Activated B cell treated with CpG ODN at 0.5 μM for 24 hours (primary cell): ENCODE measurements at regions not wholly inside any gene's neighbourhood (a gene's known extent, or its start where the extent isn't known, plus 50 kb on each side); places are given as distances from the start of the nearest gene placed in this dataset.
A peak's percentile ranks its signal among the peaks of the same experiment; 100 is the strongest.

Source experiments
- ATAC-seq: fragments of 200-7000 bp; cut with Tn5 transposase; one replicate; pipeline ENCODE4 v1.10.0; 2021; ENCODE audit warnings: low read depth, mild to moderate bottlenecking, moderate library complexity
- CTCF ChIA-PET: fragments of 350-600 bp; sonication (Branson Sonifier 250); formaldehyde crosslinking; loops from one replicate; lab custom pipeline; 2021; ENCODE audit warnings: antibody characterized with exemption; lab: Charles Lee
- POLR2A ChIA-PET: fragments of 350-600 bp; sonication (Branson Sonifier 250); formaldehyde crosslinking; loops from one replicate; lab custom pipeline; 2021; ENCODE audit warnings: antibody characterized with exemption; lab: Charles Lee
- DNase-seq: peaks from one replicate; pipeline ENCODE4 v3.0.0; 2022
- H3K27ac Mint-ChIP-seq: one replicate; pipeline ENCODE4 v1.8.0; 2020; ENCODE audit warnings: mixed read lengths
- H3K27me3 Mint-ChIP-seq: one replicate; pipeline ENCODE4 v1.8.0; 2021; ENCODE audit warnings: mixed read lengths
- H3K36me3 Mint-ChIP-seq: one replicate; pipeline ENCODE4 v1.8.0; 2021; ENCODE audit warnings: low read depth, mixed read lengths
- H3K4me1 Mint-ChIP-seq: one replicate; pipeline ENCODE4 v1.8.0; 2021; ENCODE audit warnings: mixed read lengths
- H3K4me3 Mint-ChIP-seq: one replicate; pipeline ENCODE4 v1.8.0; 2020; ENCODE audit warnings: mild to moderate bottlenecking, mixed read lengths
- H3K9me3 Mint-ChIP-seq: one replicate; pipeline ENCODE4 v1.8.0; 2020; ENCODE audit warnings: mixed read lengths
- intact Hi-C: fragments of 100-400 bp; cut with micrococcal nuclease; formaldehyde crosslinking; loops from one replicate; pipeline ENCODE4 v1.15.1; 2024
- TF ChIP-seq, protein P1 (sequence below): fragments of 200-600 bp; IDR thresholded peaks from one replicate; pipeline ENCODE4 v1.8.0; 2022; ENCODE audit warnings: antibody characterized with exemption, mild to moderate bottlenecking

DNA sequence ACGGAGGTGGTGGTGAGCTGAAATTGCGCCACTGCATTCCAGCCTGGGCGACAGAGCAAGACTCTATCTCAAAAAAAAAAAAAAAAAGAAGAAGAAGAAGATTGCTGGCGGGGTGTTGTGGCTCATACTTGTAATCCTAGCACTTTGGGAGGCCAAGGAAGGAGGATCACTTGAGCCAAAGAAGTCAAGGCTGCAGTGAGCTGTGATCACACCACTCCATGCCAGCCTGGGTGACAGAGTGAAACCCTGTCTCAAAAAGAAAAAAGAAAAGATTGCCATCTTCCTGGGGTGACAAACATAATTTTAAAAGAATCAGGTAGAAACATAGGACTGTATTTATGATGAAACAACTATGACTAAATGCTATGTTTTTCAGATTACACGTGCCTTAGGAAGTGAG lies 55.1 kb upstream of the EML4 start:
- ATAC-seq (no peak), DNase-seq (no peak)
- ChIA-PET POLR2A (interaction anchor here (1.0 kb wide), 1 partner anchor 8 kb away, joined by 4 read pairs; no protein-coding TSS in a partner anchor), CTCF (interaction anchor here (1.4 kb wide), 1 partner anchor 82 kb away, joined by 3 read pairs; no protein-coding TSS in a partner anchor)
- H3K4me1 Mint-ChIP-seq: peaks cover 59% of the 10 kb centered on the region
- no peak overlapping the region for H3K4me3 Mint-ChIP-seq
- no peaks in the 10 kb centered on the region for H3K27me3 Mint-ChIP-seq
- intact Hi-C loops: no loop called here
- TF ChIP-seq, protein P1, sequence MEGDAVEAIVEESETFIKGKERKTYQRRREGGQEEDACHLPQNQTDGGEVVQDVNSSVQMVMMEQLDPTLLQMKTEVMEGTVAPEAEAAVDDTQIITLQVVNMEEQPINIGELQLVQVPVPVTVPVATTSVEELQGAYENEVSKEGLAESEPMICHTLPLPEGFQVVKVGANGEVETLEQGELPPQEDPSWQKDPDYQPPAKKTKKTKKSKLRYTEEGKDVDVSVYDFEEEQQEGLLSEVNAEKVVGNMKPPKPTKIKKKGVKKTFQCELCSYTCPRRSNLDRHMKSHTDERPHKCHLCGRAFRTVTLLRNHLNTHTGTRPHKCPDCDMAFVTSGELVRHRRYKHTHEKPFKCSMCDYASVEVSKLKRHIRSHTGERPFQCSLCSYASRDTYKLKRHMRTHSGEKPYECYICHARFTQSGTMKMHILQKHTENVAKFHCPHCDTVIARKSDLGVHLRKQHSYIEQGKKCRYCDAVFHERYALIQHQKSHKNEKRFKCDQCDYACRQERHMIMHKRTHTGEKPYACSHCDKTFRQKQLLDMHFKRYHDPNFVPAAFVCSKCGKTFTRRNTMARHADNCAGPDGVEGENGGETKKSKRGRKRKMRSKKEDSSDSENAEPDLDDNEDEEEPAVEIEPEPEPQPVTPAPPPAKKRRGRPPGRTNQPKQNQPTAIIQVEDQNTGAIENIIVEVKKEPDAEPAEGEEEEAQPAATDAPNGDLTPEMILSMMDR: no peak
- H3K36me3 Mint-ChIP-seq: no peaks in the 10 kb centered on the region
- H3K27ac Mint-ChIP-seq: no peak overlapping the region
- H3K9me3 Mint-ChIP-seq: no peaks in the 10 kb centered on the region

DNA sequence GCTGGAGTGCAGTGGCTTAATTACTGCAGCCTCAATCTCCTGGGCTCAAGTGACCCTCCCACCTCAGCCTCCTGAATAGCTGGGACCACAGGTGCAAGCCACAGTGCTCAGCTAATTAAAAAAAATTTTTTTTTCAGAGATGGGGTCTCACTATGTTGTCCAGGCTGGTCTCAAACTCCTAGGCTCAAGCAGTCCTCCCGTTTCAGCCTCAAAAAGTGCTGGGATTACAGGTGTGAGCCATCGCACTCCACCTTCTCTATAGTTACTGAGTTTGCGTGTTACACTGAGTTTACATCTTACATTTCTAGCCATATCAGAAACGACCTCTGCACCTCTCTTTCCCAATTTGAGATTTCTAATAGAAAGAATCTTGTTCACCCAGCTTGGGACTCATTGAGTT lies 53.6 kb upstream of the EML4 start:
- H3K27ac Mint-ChIP-seq: no peak overlapping the region
- H3K36me3 Mint-ChIP-seq: no peaks in the 10 kb centered on the region
- ChIA-PET POLR2A (interaction anchor here (1.0 to 4.4 kb wide), 4 partner anchors 9 to 17 kb away, joined by 3 to 33 read pairs (median 4); no protein-coding TSS in a partner anchor), CTCF (interaction anchor here (1.4 kb wide), 1 partner anchor 13 kb away, joined by 4 read pairs; no protein-coding TSS in a partner anchor)
- no peak for ATAC-seq
- TF ChIP-seq, protein P1: no peak
- intact Hi-C loops: no loop called here
- no peak for DNase-seq
- no peak overlapping the region for H3K4me3 Mint-ChIP-seq
- H3K4me1 Mint-ChIP-seq: peaks cover 68% of the 10 kb centered on the region
- no peaks in the 10 kb centered on the region for H3K27me3 Mint-ChIP-seq
- H3K9me3 Mint-ChIP-seq: no peaks in the 10 kb centered on the region

DNA sequence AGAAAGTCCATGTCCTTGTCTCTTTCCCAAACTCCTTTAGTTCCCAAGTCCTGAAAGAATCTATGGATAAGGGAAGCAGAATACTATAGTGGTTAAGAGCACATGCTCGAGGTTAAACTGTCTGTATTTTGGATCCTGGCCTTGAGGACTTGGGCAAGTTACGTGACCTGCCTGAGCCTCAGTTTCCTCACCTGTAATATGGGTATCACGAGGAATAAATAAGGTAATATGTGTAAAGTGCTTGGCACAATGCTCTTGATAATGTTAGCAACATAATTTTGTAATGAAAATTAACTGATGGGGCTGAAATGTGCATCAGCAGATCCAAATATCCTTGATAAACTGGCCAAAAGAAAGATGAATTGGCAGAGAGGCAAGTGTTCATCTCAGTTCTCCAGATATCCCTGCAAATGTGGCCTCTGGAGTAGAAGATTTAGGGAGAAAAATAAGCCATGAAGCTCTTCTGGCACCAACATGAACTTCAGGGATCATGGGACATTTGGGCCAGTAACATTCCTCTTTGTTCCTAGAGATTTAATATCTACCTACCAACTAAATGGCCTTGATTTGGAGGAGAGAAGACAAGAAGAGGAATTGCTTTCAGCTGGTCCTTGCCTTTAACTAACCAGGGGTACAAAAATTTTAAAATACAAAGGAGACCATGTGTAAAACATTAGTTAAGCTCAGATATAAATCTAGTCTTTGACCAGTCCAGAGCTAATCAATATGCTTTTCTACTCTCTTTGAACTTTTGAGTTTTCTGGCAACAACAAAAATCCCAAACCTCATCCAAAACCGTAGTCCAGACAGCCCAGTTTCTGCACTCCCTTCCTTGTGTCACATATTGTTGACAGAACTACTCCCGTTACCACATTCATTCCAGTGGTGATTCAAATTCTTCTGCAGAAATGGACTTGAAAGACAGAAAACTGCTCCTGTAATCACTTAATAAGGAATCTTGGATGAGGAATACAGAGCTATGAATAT lies 52.7 kb upstream of the EML4 start:
- peaks cover 72% of the 10 kb centered on the region for H3K4me1 Mint-ChIP-seq

DNA sequence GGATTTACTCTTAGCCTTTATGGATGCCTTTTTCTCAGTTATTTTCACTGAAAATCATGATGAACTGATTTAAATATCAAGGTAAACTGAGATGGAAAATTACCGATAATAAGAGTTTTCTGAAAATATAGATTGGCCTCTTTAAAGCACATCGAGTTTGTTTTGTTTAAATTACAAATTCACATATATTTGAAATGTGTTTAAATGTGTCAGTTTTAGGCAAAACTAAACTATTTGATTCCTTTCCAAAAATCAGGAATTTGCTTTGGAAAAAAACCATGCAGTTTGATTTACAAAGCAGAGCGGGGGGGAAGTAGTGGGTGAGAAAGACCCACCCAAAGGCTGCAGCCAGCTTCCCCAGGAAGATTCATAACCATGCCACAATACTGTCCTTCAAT lies 52.0 kb upstream of the EML4 start:
- ChIA-PET CTCF (interaction anchor here (1.4 to 1.6 kb wide), 2 partner anchors 12 to 18 kb away, joined by 3 to 4 read pairs; no protein-coding TSS in a partner anchor), POLR2A (interaction anchor here (0.7 to 4.4 kb wide), 7 partner anchors 7 to 243 kb away, joined by 3 to 33 read pairs (median 14); no protein-coding TSS in a partner anchor)
- Mint-ChIP-seq H3K9me3 (no peaks in the 10 kb centered on the region), H3K27me3 (no peaks in the 10 kb centered on the region), H3K4me3 (no peak overlapping the region), H3K36me3 (no peaks in the 10 kb centered on the region), H3K4me1 (peaks cover 70% of the 10 kb centered on the region), H3K27ac (peak overlapping the region; percentile 69)
- TF ChIP-seq, protein P1: no peak
- DNase-seq: no peak
- no peak for ATAC-seq
- intact Hi-C loops: no loop called here

More for the DNA sequence above, 52.7 kb upstream of the EML4 start:
- ATAC-seq (no peak), DNase-seq (no peak)
- no peaks in the 10 kb centered on the region for H3K9me3 Mint-ChIP-seq
- no peak overlapping the region for H3K4me3 Mint-ChIP-seq
- H3K36me3 Mint-ChIP-seq: no peaks in the 10 kb centered on the region
- CTCF ChIA-PET: interaction anchor here (1.4 to 1.6 kb wide), 3 partner anchors 11 to 17 kb away, joined by 3 to 4 read pairs (median 4); no protein-coding TSS in a partner anchor
- intact Hi-C loops: no loop called here
- TF ChIP-seq, protein P1: no peak
- no peaks in the 10 kb centered on the region for H3K27me3 Mint-ChIP-seq
- H3K27ac Mint-ChIP-seq: no peak overlapping the region
- POLR2A ChIA-PET: interaction anchor here (0.8 to 4.4 kb wide), 3 partner anchors 10 to 17 kb away, joined by 3 to 33 read pairs (median 23); no protein-coding TSS in a partner anchor
